ENCODE measurements at regions not wholly inside any gene's neighbourhood (a gene's known extent, or its start where the extent isn't known, plus 50 kb on each side); places are given as distances from the start of the nearest gene placed in this dataset.
"Not testable (repeated sequence)": the region's sequence is repeated elsewhere in the genome, so short reads cannot be mapped to it uniquely, and the experiment has no call there.

GRCh38 chrX:55326985-55327384, 62.3 kb upstream of the PAGE3 start:
- DNase-seq (ENCODE audit: low spot score), result no peak

- DNase-seq (ENCODE audit: low spot score), result no peak
These were observed 70.6 kb upstream of the PAGE3 start for GRCh38 chrX:55335296-55335695.

GRCh38 chrX:55336176-55336575, 71.5 kb upstream of the PAGE3 start:
- DNase-seq (ENCODE audit: low spot score), result no peak

- DNase-seq (ENCODE audit: low spot score), result no peak
These were observed 76.2 kb upstream of the PAGE3 start for GRCh38 chrX:55340896-55341433.

- peak; percentile 46 for DNase-seq (ENCODE audit: low spot score)
These were observed 78.1 kb upstream of the PAGE3 start for GRCh38 chrX:55342533-55343501.

GRCh38 chrX:55356609-55357008, 91.9 kb upstream of the PAGE3 start:
- DNase-seq (ENCODE audit: low spot score), result no peak

GRCh38 chrX:55357236-55357635, 92.5 kb upstream of the PAGE3 start:
- DNase-seq (ENCODE audit: low spot score), result no peak

GRCh38 chrX:55379396-55379795, 72.5 kb upstream of the MAGEH1 start:
- no peak for DNase-seq (ENCODE audit: low spot score)

GRCh38 chrX:55389376-55389775, 62.6 kb upstream of the MAGEH1 start:
- no peak for DNase-seq (ENCODE audit: low spot score)

- DNase-seq (ENCODE audit: low spot score), result not testable (repeated sequence)
These were observed 55.1 kb upstream of the MAGEH1 start for GRCh38 chrX:55396836-55397235.

Measured in NAMALWA (cell line).